ENCODE measurements at regions not wholly inside any gene's neighbourhood (a gene's known extent, or its start where the extent isn't known, plus 50 kb on each side); places are given as distances from the start of the nearest gene placed in this dataset.

GRCh38 chr1:25004355-25004754, 74.3 kb upstream of the RUNX3 start:
- 20% methylated on average over 1 of the region's 2 CpGs; no CpG with 5 or more reads in 1 of the 2 experiments for WGBS, 2 experiments (ENCODE audit: extremely low coverage in 2 of 2, insufficient read length in 1 of 2)
- Histone ChIP-seq H3K14ac (replicated peaks; ENCODE audit: low read depth, low read length) (no peak overlapping the region), H2BK20ac (ENCODE audit: low read depth, low read length) (no peak overlapping the region), H3K4me3 (ENCODE audit: insufficient read depth, low read depth, low read length) (no peak overlapping the region), H3K9ac (ENCODE audit: low read depth, low read length) (no peak overlapping the region), H3K9me1 (ENCODE audit: insufficient read depth, low read length) (no peaks in the 10 kb centered on the region; the same call in 1 of the 2 replicates), H3K4me1 (ENCODE audit: control insufficient read depth, insufficient read depth, low read length) (peaks cover 2% of the 10 kb centered on the region; the same call in 1 of the 2 replicates), H3K79me1 (ENCODE audit: low read depth in 1 of 2, low read length in 2 of 2) (no peaks in the 10 kb centered on the region), H2AK9ac (replicated peaks; ENCODE audit: low read depth, low read length, poor library complexity) (no peak overlapping the region), H4K8ac (ENCODE audit: low read depth in 2 of 2, low read length in 2 of 2) (no peak overlapping the region), H4K5ac (ENCODE audit: low read depth, low read length) (no peak overlapping the region), H3K18ac (ENCODE audit: low read depth, low read length) (no peak overlapping the region), H3K4ac (ENCODE audit: low read depth, low read length) (no peak overlapping the region), H3K27me3 (ENCODE audit: control insufficient read depth, insufficient read depth, low read length) (peaks cover 19% of the 10 kb centered on the region), H3K23ac (ENCODE audit: low read depth, low read length) (no peak overlapping the region), H3K27ac (ENCODE audit: insufficient read depth, low read length) (no peak overlapping the region), H2BK15ac (ENCODE audit: low read depth, low read length) (no peak overlapping the region), H2AFZ (replicated peaks; ENCODE audit: low read length, poor library complexity) (no peak overlapping the region), H3K9me3 (ENCODE audit: control insufficient read depth, insufficient read depth, low read length) (no peaks in the 10 kb centered on the region), H2BK120ac (ENCODE audit: low read depth, low read length) (no peak overlapping the region), H3K56ac (ENCODE audit: extremely low read depth, insufficient read depth, low read length) (no peak overlapping the region), H2AK5ac (ENCODE audit: low read depth, low read length) (no peak overlapping the region), H2BK5ac (ENCODE audit: low read depth, low read length, poor library complexity, severe bottlenecking) (no peak overlapping the region), H3K4me2 (ENCODE audit: low read depth, low read length) (no peak overlapping the region), H3K36me3 (ENCODE audit: control insufficient read depth, insufficient read depth, low read length) (no peaks in the 10 kb centered on the region), H4K20me1 (ENCODE audit: insufficient read depth, low read length) (no peaks in the 10 kb centered on the region), H4K91ac (ENCODE audit: insufficient read depth, low read depth, low read length) (no peak overlapping the region)
- in situ Hi-C loops (cut with MboI; ENCODE audit: low sequenced_read_pairs) (no loop called here), dilution Hi-C loops (cut with HindIII; ENCODE audit: low sequenced_read_pairs, unreplicated experiment) (no loop called here), intact Hi-C loops (cut with micrococcal nuclease) (no loop called here)
- ChIA-PET POLR2A (ENCODE audit: unreplicated experiment) (no interaction called here), CTCF (no interaction called here)
- DNase-seq (no peak), ATAC-seq (ENCODE audit: low read depth) (no peak)
- TF ChIP-seq MAZ (IDR thresholded peaks at IDR 0.05; ENCODE audit: borderline replicate concordance, low read depth, low read length) (no peak), NFE2L2 (IDR thresholded peaks at IDR 0.05; ENCODE audit: low read depth, low read length) (no peak), MAFK (IDR thresholded peaks at IDR 0.05; ENCODE audit: low read depth, low read length) (no peak), CHD1 (IDR thresholded peaks at IDR 0.05; ENCODE audit: low read depth, low read length) (no peak), RCOR1 (IDR thresholded peaks at IDR 0.05; ENCODE audit: insufficient replicate concordance, low read length) (no peak), CEBPB (IDR thresholded peaks at IDR 0.05; ENCODE audit: low read depth, low read length) (no peak), RAD21 (IDR thresholded peaks at IDR 0.05; ENCODE audit: low read length) (no peak), SMC3 (IDR thresholded peaks at IDR 0.05; ENCODE audit: low read depth, low read length) (no peak), MXI1 (IDR thresholded peaks at IDR 0.05; ENCODE audit: borderline replicate concordance, low read depth, low read length) (no peak), FOS (IDR thresholded peaks at IDR 0.05; ENCODE audit: low read depth, low read length) (no peak), USF2 (IDR thresholded peaks at IDR 0.05; ENCODE audit: low read depth, low read length) (no peak), RFX5 (IDR thresholded peaks at IDR 0.05; ENCODE audit: low read depth, low read length) (no peak)
- TF ChIP-seq, protein P1, sequence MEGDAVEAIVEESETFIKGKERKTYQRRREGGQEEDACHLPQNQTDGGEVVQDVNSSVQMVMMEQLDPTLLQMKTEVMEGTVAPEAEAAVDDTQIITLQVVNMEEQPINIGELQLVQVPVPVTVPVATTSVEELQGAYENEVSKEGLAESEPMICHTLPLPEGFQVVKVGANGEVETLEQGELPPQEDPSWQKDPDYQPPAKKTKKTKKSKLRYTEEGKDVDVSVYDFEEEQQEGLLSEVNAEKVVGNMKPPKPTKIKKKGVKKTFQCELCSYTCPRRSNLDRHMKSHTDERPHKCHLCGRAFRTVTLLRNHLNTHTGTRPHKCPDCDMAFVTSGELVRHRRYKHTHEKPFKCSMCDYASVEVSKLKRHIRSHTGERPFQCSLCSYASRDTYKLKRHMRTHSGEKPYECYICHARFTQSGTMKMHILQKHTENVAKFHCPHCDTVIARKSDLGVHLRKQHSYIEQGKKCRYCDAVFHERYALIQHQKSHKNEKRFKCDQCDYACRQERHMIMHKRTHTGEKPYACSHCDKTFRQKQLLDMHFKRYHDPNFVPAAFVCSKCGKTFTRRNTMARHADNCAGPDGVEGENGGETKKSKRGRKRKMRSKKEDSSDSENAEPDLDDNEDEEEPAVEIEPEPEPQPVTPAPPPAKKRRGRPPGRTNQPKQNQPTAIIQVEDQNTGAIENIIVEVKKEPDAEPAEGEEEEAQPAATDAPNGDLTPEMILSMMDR (conservative IDR thresholded peaks at IDR 0.05; ENCODE audit: low read depth, low read length), result no peak
- TF ChIP-seq, protein P2, sequence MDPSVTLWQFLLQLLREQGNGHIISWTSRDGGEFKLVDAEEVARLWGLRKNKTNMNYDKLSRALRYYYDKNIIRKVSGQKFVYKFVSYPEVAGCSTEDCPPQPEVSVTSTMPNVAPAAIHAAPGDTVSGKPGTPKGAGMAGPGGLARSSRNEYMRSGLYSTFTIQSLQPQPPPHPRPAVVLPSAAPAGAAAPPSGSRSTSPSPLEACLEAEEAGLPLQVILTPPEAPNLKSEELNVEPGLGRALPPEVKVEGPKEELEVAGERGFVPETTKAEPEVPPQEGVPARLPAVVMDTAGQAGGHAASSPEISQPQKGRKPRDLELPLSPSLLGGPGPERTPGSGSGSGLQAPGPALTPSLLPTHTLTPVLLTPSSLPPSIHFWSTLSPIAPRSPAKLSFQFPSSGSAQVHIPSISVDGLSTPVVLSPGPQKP (IDR thresholded peaks at IDR 0.05; ENCODE audit: borderline replicate concordance, low read depth, low read length), result no peak
- BruUV-seq (replicated peaks), result no TSS peak

Measured in IMR-90 (cell line).